Neural cell (in vitro differentiated cells): ENCODE measurements at regions not wholly inside any gene's neighbourhood (a gene's known extent, or its start where the extent isn't known, plus 50 kb on each side); places are given as distances from the start of the nearest gene placed in this dataset.

Experiments
- H2AFZ ChIP-seq: fragments of 200-600, 300-800 bp; sonication (generic), shearing (Covaris generic); 2 replicates; pipeline ENCODE4 v1.6.0; 2014; ENCODE audit warnings: low read depth, mild to moderate bottlenecking, antibody characterized with exemption, low read length, moderate library complexity
- H3F3A ChIP-seq: fragments of 200-600 bp; shearing (Covaris generic); 2 replicates; pipeline ENCODE4 v1.6.1; 2016; ENCODE audit warnings: mild to moderate bottlenecking, moderate library complexity, mixed read lengths, antibody characterized with exemption, low read length; ENCODE audit not compliant: insufficient read depth, poor library complexity, severe bottlenecking
- H3K27ac ChIP-seq: fragments of 200-600, 300-800 bp; sonication (generic), shearing (Covaris generic); 2 replicates; pipeline ENCODE4 v1.5.1; 2014; ENCODE audit warnings: mild to moderate bottlenecking, low read length, moderate library complexity
- H3K27me3 ChIP-seq: fragments of 300-800, 200-600 bp; sonication (generic), shearing (Covaris generic); 2 replicates; pipeline ENCODE4 v1.6.0; 2014; ENCODE audit warnings: mild to moderate bottlenecking, low read depth, low read length, moderate library complexity; ENCODE audit not compliant: insufficient read depth
- H3K36me3 ChIP-seq: fragments of 300-800, 200-600 bp; sonication (generic), shearing (Covaris generic); 2 replicates; pipeline ENCODE4 v1.5.1; 2014; ENCODE audit warnings: mild to moderate bottlenecking, antibody characterized with exemption, low read length, moderate library complexity; ENCODE audit not compliant: insufficient read depth
- H3K4me2 ChIP-seq: fragments of 300-800, 200-600 bp; sonication (generic), shearing (Covaris generic); 2 replicates; pipeline ENCODE4 v1.6.0; 2014; ENCODE audit warnings: mild to moderate bottlenecking, low read length
- H3K4me3 ChIP-seq: fragments of 300-800, 200-600 bp; sonication (generic), shearing (Covaris generic); 2 replicates; pipeline ENCODE4 v1.5.1; 2014; ENCODE audit warnings: mild to moderate bottlenecking, low read length, moderate library complexity
- H3K79me2 ChIP-seq: fragments of 200-600 bp; shearing (Covaris generic); replicated peaks from 2 replicates; pipeline ENCODE4 v1.6.0; 2014; ENCODE audit warnings: mild to moderate bottlenecking, low read length, moderate library complexity; ENCODE audit not compliant: insufficient read depth
- H3K9ac ChIP-seq: fragments of 300-800, 200-600 bp; sonication (generic), shearing (Covaris generic); 2 replicates; pipeline ENCODE4 v1.6.1; 2016; ENCODE audit warnings: mild to moderate bottlenecking, low read length, mixed read lengths
- H3K9me2 ChIP-seq: fragments of 200-600 bp; shearing (Covaris generic); 2 replicates; pipeline ENCODE4 v1.6.1; 2016; ENCODE audit warnings: mild to moderate bottlenecking, low read length, mixed read lengths; ENCODE audit not compliant: insufficient read depth
- H3K9me3 ChIP-seq: fragments of 200-600, 300-800 bp; sonication (generic), shearing (Covaris generic); 2 replicates; pipeline ENCODE4 v1.6.1; 2016; ENCODE audit warnings: mild to moderate bottlenecking, mixed run types, low read length, moderate library complexity, mixed read lengths
- H4K20me1 ChIP-seq: fragments of 200-600 bp; shearing (Covaris generic); 2 replicates; pipeline ENCODE4 v1.6.1; 2016; ENCODE audit warnings: mild to moderate bottlenecking, mixed run types; ENCODE audit not compliant: insufficient read depth
- CTCF ChIP-seq: fragments of 450-650 bp; IDR thresholded peaks from 2 replicates; pipeline ENCODE4 v1.5.1; 2014; ENCODE audit warnings: antibody characterized with exemption, mild to moderate bottlenecking, moderate library complexity; ENCODE audit not compliant: poor library complexity, severe bottlenecking
- EP300 ChIP-seq: fragments of 450-650 bp; conservative IDR thresholded peaks from 2 replicates; pipeline ENCODE4 v1.6.1; 2014; ENCODE audit warnings: antibody characterized with exemption, mild to moderate bottlenecking, moderate library complexity; ENCODE audit not compliant: poor library complexity, severe bottlenecking
- EZH2 ChIP-seq: fragments of 200-600, 300-800 bp; shearing (Covaris generic), sonication (generic); IDR thresholded peaks from 2 replicates; pipeline ENCODE4 v1.6.1; 2014; ENCODE audit warnings: antibody characterized with exemption, low read length, borderline replicate concordance, mild to moderate bottlenecking; ENCODE audit not compliant: insufficient read depth, poor library complexity, severe bottlenecking
- MXI1 ChIP-seq: fragments of 450-650 bp; conservative IDR thresholded peaks from 2 replicates; pipeline ENCODE4 v1.6.1; 2014; ENCODE audit warnings: antibody characterized with exemption, mild to moderate bottlenecking; ENCODE audit not compliant: poor library complexity, severe bottlenecking
- POLR2AphosphoS5 ChIP-seq: IDR thresholded peaks from 2 replicates; pipeline ENCODE4 v1.6.1; 2012
- RAD21 ChIP-seq: fragments of 450-650 bp; conservative IDR thresholded peaks from 2 replicates; pipeline ENCODE4 v1.6.1; 2014; ENCODE audit warnings: antibody characterized with exemption, mild to moderate bottlenecking, moderate library complexity
- SMC3 ChIP-seq: fragments of 450-650 bp; conservative IDR thresholded peaks from 2 replicates; pipeline ENCODE4 v1.6.1; 2014; ENCODE audit warnings: antibody characterized with exemption, mild to moderate bottlenecking, moderate library complexity; ENCODE audit not compliant: poor library complexity
- TAF1 ChIP-seq: IDR thresholded peaks from 2 replicates; pipeline ENCODE4 v1.6.1; 2012; ENCODE audit warnings: low read depth
- TF ChIP-seq, protein P1 (sequence below): IDR thresholded peaks from 2 replicates; pipeline ENCODE4 v1.6.1; 2012; ENCODE audit warnings: borderline replicate concordance

GRCh38 chr1:96565546-96565945 is 156.0 kb upstream of the PTBP2 start:
- H3K4me3 ChIP-seq, result no peak overlapping the region
- no peaks in the 10 kb centered on the region for H3F3A ChIP-seq
- no peaks in the 10 kb centered on the region for H3K9me2 ChIP-seq
- no peak overlapping the region for H3K27ac ChIP-seq
- TF ChIP-seq SMC3, result no peak
- no peak for TF ChIP-seq EZH2
- no peak for TF ChIP-seq CTCF
- no peak for TF ChIP-seq MXI1
- no peak for TF ChIP-seq POLR2AphosphoS5
- no peak for TF ChIP-seq EP300
- no peaks in the 10 kb centered on the region for H4K20me1 ChIP-seq
- H2AFZ ChIP-seq, result no peak overlapping the region
- H3K9ac ChIP-seq, result no peak overlapping the region
- no peaks in the 10 kb centered on the region for H3K9me3 ChIP-seq
- H3K4me2 ChIP-seq, result no peak overlapping the region
- no peaks in the 10 kb centered on the region for H3K27me3 ChIP-seq
- H3K36me3 ChIP-seq, result no peaks in the 10 kb centered on the region
- H3K79me2 ChIP-seq, result no peaks in the 10 kb centered on the region

DNA sequence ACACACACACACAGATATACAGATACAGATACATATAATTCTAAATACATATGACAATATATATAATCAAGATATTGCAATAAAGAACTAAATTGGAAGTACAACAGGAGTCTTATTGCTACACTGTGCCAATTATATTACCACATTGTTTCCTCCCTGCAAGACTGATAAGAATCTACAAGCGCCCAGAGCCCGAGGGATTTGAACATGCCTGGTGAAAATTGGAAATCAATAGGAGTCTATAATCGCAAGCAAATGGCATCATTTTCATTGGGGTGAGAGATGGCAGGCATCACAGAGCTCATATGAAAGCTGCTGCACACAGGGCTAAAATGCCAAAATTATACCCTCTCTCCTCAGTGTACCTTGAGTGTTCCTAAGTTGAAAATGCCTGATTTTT is 152.9 kb upstream of the PTBP2 start:
- H3K4me2 ChIP-seq, result no peak overlapping the region
- no peaks in the 10 kb centered on the region for H3K27me3 ChIP-seq
- H3K9me3 ChIP-seq, result no peaks in the 10 kb centered on the region
- TF ChIP-seq MXI1 (no peak), SMC3 (no peak), EP300 (no peak), TAF1 (no peak), RAD21 (no peak), CTCF (no peak), EZH2 (no peak), POLR2AphosphoS5 (no peak)
- TF ChIP-seq, protein P1, sequence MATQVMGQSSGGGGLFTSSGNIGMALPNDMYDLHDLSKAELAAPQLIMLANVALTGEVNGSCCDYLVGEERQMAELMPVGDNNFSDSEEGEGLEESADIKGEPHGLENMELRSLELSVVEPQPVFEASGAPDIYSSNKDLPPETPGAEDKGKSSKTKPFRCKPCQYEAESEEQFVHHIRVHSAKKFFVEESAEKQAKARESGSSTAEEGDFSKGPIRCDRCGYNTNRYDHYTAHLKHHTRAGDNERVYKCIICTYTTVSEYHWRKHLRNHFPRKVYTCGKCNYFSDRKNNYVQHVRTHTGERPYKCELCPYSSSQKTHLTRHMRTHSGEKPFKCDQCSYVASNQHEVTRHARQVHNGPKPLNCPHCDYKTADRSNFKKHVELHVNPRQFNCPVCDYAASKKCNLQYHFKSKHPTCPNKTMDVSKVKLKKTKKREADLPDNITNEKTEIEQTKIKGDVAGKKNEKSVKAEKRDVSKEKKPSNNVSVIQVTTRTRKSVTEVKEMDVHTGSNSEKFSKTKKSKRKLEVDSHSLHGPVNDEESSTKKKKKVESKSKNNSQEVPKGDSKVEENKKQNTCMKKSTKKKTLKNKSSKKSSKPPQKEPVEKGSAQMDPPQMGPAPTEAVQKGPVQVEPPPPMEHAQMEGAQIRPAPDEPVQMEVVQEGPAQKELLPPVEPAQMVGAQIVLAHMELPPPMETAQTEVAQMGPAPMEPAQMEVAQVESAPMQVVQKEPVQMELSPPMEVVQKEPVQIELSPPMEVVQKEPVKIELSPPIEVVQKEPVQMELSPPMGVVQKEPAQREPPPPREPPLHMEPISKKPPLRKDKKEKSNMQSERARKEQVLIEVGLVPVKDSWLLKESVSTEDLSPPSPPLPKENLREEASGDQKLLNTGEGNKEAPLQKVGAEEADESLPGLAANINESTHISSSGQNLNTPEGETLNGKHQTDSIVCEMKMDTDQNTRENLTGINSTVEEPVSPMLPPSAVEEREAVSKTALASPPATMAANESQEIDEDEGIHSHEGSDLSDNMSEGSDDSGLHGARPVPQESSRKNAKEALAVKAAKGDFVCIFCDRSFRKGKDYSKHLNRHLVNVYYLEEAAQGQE, result no peak
- H3K9me2 ChIP-seq, result no peaks in the 10 kb centered on the region
- H3K79me2 ChIP-seq, result no peaks in the 10 kb centered on the region
- no peaks in the 10 kb centered on the region for H3K36me3 ChIP-seq
- H3K9ac ChIP-seq, result no peak overlapping the region
- no peak overlapping the region for H3K4me3 ChIP-seq
- no peaks in the 10 kb centered on the region for H3F3A ChIP-seq
- no peak overlapping the region for H3K27ac ChIP-seq
- no peaks in the 10 kb centered on the region for H4K20me1 ChIP-seq
- no peak overlapping the region for H2AFZ ChIP-seq
